H1 (cell line): ENCODE measurements at regions not wholly inside any gene's neighbourhood (a gene's known extent, or its start where the extent isn't known, plus 50 kb on each side); places are given as distances from the start of the nearest gene placed in this dataset.

Source experiments
- CTCF ChIA-PET: fragments of 300-600 bp; sonication (Branson Sonifier 250); formaldehyde crosslinking; loops from one replicate; lab custom pipeline; 2021; ENCODE audit not compliant: partially characterized antibody; lab: Charles Lee
- POLR2A ChIA-PET: fragments of 300-600 bp; sonication (Branson Sonifier 250); formaldehyde crosslinking; loops from one replicate; lab custom pipeline; 2021; ENCODE audit warnings: inconsistent platforms; ENCODE audit not compliant: partially characterized antibody; lab: Charles Lee
- DNase-seq, 2 experiments: peaks; one replicate each; pipeline versions ENCODE4 v3.0.0 to v3.0.0-alpha.2; 2010 to 2022; ENCODE audit warnings: low spot score in 2 of 2, low read depth in 1 of 2, mixed read lengths in 1 of 2
- FAIRE-seq: peaks from 2 replicates; lab custom pipeline; 2011; peaks lifted over from hg19 to GRCh38; lab: Jason Lieb, UNC
- H2AFZ ChIP-seq: 2 replicates; pipeline ENCODE4 v1.8.1; 2012; ENCODE audit warnings: low read length, inconsistent platforms
- H2AK5ac ChIP-seq: 2 replicates; pipeline ENCODE4 v1.6.1; 2013; ENCODE audit warnings: low read depth, low read length
- H2BK120ac ChIP-seq: replicated peaks from 2 replicates; pipeline ENCODE3; 2013; ENCODE audit warnings: low read depth, low read length, inconsistent platforms
- H2BK12ac ChIP-seq: 2 replicates; pipeline ENCODE4 v1.6.1; 2013; ENCODE audit warnings: low read depth, low read length
- H2BK15ac ChIP-seq: 2 replicates; pipeline ENCODE4 v1.6.1; 2013; ENCODE audit warnings: low read length
- H2BK20ac ChIP-seq: 2 replicates; pipeline ENCODE4 v1.6.1; 2013; ENCODE audit warnings: low read length
- H2BK5ac ChIP-seq: 2 replicates; pipeline ENCODE4 v1.6.1; 2013; ENCODE audit warnings: low read depth, low read length
- H3K14ac ChIP-seq: 2 replicates; pipeline ENCODE4 v1.6.1; 2013; ENCODE audit warnings: inconsistent platforms; ENCODE audit not compliant: insufficient read length
- H3K18ac ChIP-seq: 2 replicates; pipeline ENCODE4 v1.6.1; 2013; ENCODE audit warnings: low read length; ENCODE audit errors: extremely low read depth
- H3K23ac ChIP-seq: 2 replicates; pipeline ENCODE4 v1.6.1; 2013; ENCODE audit warnings: inconsistent platforms; ENCODE audit not compliant: insufficient read length
- H3K23me2 ChIP-seq: 2 replicates; pipeline ENCODE4 v1.6.1; 2013; ENCODE audit warnings: low read depth, low read length
- H3K27ac ChIP-seq: 2 replicates; pipeline ENCODE4 v1.6.1; 2011; ENCODE audit warnings: low read depth, low read length, inconsistent platforms
- H3K27me3 ChIP-seq, 4 experiments: replicated peaks in 1 of 4; 1 replicate in 1 of 4; 2 replicates in 3 of 4; pipeline versions ENCODE4 v1.6.1 to v1.8.1; 2011 to 2013; ENCODE audit warnings: low read length in 3 of 4, mild to moderate bottlenecking in 3 of 4, inconsistent platforms in 2 of 4, mixed read lengths in 2 of 4, moderate library complexity in 1 of 4; ENCODE audit not compliant: control insufficient read depth in 3 of 4, insufficient read depth in 3 of 4; ENCODE audit errors: extremely low read depth in 1 of 4
- H3K36me3 ChIP-seq, 4 experiments: 2 replicates each; pipeline versions ENCODE4 v1.6.1 to v1.8.1; 2011 to 2013; ENCODE audit warnings: mild to moderate bottlenecking in 4 of 4, low read length in 3 of 4, moderate library complexity in 2 of 4, control low read depth in 1 of 4, inconsistent platforms in 1 of 4; ENCODE audit not compliant: insufficient read depth in 4 of 4, control insufficient read depth in 2 of 4
- H3K4ac ChIP-seq: replicated peaks from 2 replicates; pipeline ENCODE3; 2013; ENCODE audit warnings: low read length, low read depth, mixed read lengths, inconsistent platforms; ENCODE audit not compliant: insufficient read length
- H3K4me1 ChIP-seq, 4 experiments: replicated peaks in 1 of 4; 1 replicate in 1 of 4; 2 replicates in 3 of 4; pipeline versions ENCODE4 v1.6.1 to v1.8.1; 2011 to 2013; ENCODE audit warnings: low read length in 3 of 4, inconsistent platforms in 2 of 4, mixed read lengths in 1 of 4; ENCODE audit not compliant: insufficient read depth in 4 of 4, control insufficient read depth in 3 of 4
- H3K4me2 ChIP-seq, 2 experiments: 2 replicates each; pipeline versions ENCODE4 v1.6.1 to v1.8.1; 2011 to 2013; ENCODE audit warnings: low read depth in 2 of 2, low read length in 2 of 2, control low read depth in 1 of 2, inconsistent platforms in 1 of 2, mild to moderate bottlenecking in 1 of 2; ENCODE audit not compliant: insufficient read depth in 1 of 2
- H3K4me3 ChIP-seq, 4 experiments: fragments of 200-600, 300-600 bp in 1 of 4; sonication (generic), shearing (Covaris generic), sonication (Bioruptor Twin) in 1 of 4; 2 replicates each; pipeline versions ENCODE4 v1.5.1 to v1.8.1; 2011 to 2016; ENCODE audit warnings: low read length in 4 of 4, low read depth in 3 of 4, control low read depth in 2 of 4, inconsistent platforms in 2 of 4, mild to moderate bottlenecking in 2 of 4, mixed read lengths in 1 of 4, moderate library complexity in 1 of 4; ENCODE audit not compliant: insufficient read depth in 2 of 4; ENCODE audit errors: extremely low read depth in 1 of 4
- H3K56ac ChIP-seq: replicated peaks from 2 replicates; pipeline ENCODE3; 2013; ENCODE audit warnings: low read depth, mild to moderate bottlenecking, mixed read lengths, low read length, inconsistent platforms; ENCODE audit not compliant: insufficient read length
- H3K79me1 ChIP-seq: 2 replicates; pipeline ENCODE4 v1.6.1; 2013; ENCODE audit warnings: low read depth, low read length, control low read depth
- H3K79me2 ChIP-seq, 2 experiments: 2 replicates each; pipeline versions ENCODE4 v1.6.1 to v1.8.1; 2012 to 2013; ENCODE audit warnings: low read length in 2 of 2, mild to moderate bottlenecking in 2 of 2, inconsistent platforms in 1 of 2; ENCODE audit not compliant: insufficient read depth in 2 of 2, control insufficient read depth in 1 of 2
- H3K9ac ChIP-seq, 4 experiments: replicated peaks in 1 of 4; 1 replicate in 1 of 4; 2 replicates in 3 of 4; pipeline versions ENCODE4 v1.6.1 to v1.8.1; 2011 to 2013; ENCODE audit warnings: low read depth in 3 of 4, low read length in 3 of 4, control low read depth in 2 of 4, mild to moderate bottlenecking in 2 of 4, moderate library complexity in 2 of 4, inconsistent platforms in 1 of 4; ENCODE audit errors: extremely low read depth in 1 of 4
- H3K9me3 ChIP-seq, 2 experiments: 2 replicates each; pipeline versions ENCODE4 v1.6.1 to v1.8.1; 2012 to 2013; ENCODE audit warnings: mild to moderate bottlenecking in 2 of 2, moderate library complexity in 2 of 2, control low read depth in 1 of 2, inconsistent platforms in 1 of 2, low read depth in 1 of 2, low read length in 1 of 2, mixed read lengths in 1 of 2; ENCODE audit not compliant: insufficient read depth in 2 of 2
- H4K20me1 ChIP-seq, 2 experiments: replicated peaks in 1 of 2; 2 replicates each; pipeline versions ENCODE3 to v1.8.1; 2011 to 2013; ENCODE audit warnings: inconsistent platforms in 2 of 2, low read length in 2 of 2, mild to moderate bottlenecking in 1 of 2; ENCODE audit not compliant: insufficient read depth in 2 of 2, control insufficient read depth in 1 of 2
- H4K5ac ChIP-seq: 2 replicates; pipeline ENCODE4 v1.6.1; 2013; ENCODE audit warnings: low read length, low read depth, mixed read lengths, inconsistent platforms; ENCODE audit not compliant: insufficient read length
- H4K8ac ChIP-seq: 2 replicates; pipeline ENCODE4 v1.8.0; 2013; ENCODE audit warnings: mild to moderate bottlenecking, moderate library complexity, low read length, inconsistent platforms; ENCODE audit not compliant: insufficient read depth; ENCODE audit errors: extremely low read depth
- H4K91ac ChIP-seq: replicated peaks from 2 replicates; pipeline ENCODE3; 2013; ENCODE audit warnings: low read length, mixed read lengths, inconsistent platforms; ENCODE audit not compliant: insufficient read length
- CHD1 ChIP-seq: IDR thresholded peaks from 2 replicates; pipeline ENCODE4 v1.6.1; 2012; ENCODE audit warnings: low read depth, low read length, improper control_type of control experiment
- EGR1 ChIP-seq: IDR thresholded peaks from 2 replicates; pipeline ENCODE4 v1.6.1; 2011; ENCODE audit warnings: low read depth, low read length, borderline replicate concordance
- EP300 ChIP-seq, 2 experiments: IDR thresholded peaks; 1 replicate in 1 of 2; 2 replicates in 1 of 2; pipeline ENCODE4 v1.6.1; 2011 to 2012; ENCODE audit warnings: low read depth in 2 of 2, low read length in 2 of 2, mild to moderate bottlenecking in 2 of 2, borderline replicate concordance in 1 of 2, inconsistent platforms in 1 of 2, moderate library complexity in 1 of 2
- JUN ChIP-seq: IDR thresholded peaks from 2 replicates; pipeline ENCODE4 v1.6.1; 2011; ENCODE audit warnings: low read depth, mild to moderate bottlenecking, improper control_type of control experiment, low read length
- KDM1A ChIP-seq: fragments of 200-600, 300-600 bp; sonication (generic); IDR thresholded peaks from 2 replicates; pipeline ENCODE4 v1.7.1; 2016; ENCODE audit warnings: mild to moderate bottlenecking, low read length, borderline replicate concordance
- RBBP5 ChIP-seq: IDR thresholded peaks from 2 replicates; pipeline ENCODE4 v1.7.1; 2012; ENCODE audit warnings: low read depth, mild to moderate bottlenecking, inconsistent platforms, low read length, moderate library complexity, borderline replicate concordance
- RXRA ChIP-seq: IDR thresholded peaks from 2 replicates; pipeline ENCODE4 v1.6.1; 2011; ENCODE audit warnings: low read depth, mild to moderate bottlenecking, low read length, moderate library complexity; ENCODE audit not compliant: insufficient read depth
- SAP30 ChIP-seq: fragments of 300-600 bp; sonication (generic); IDR thresholded peaks from 2 replicates; pipeline ENCODE4 v1.7.1; 2012; ENCODE audit warnings: low read length, moderate library complexity, mild to moderate bottlenecking, inconsistent platforms; ENCODE audit not compliant: insufficient read depth, insufficient replicate concordance
- SIRT6 ChIP-seq: IDR thresholded peaks from one replicate; pipeline ENCODE4 v1.7.1; 2012; ENCODE audit warnings: low read length, inconsistent platforms
- TBP ChIP-seq: IDR thresholded peaks from 2 replicates; pipeline ENCODE4 v1.6.1; 2011; ENCODE audit warnings: low read depth, low read length, improper control_type of control experiment
- WGBS, 2 experiments: shearing (Covaris generic) in 1 of 2; methylation state at CpG; one replicate each; pipeline versions ENCODE4 v1.1.6 to v1.1.7; 2013 to 2015; ENCODE audit warnings: low lambda C conversion rate in 2 of 2, mixed read lengths in 2 of 2, inconsistent platforms in 1 of 2, low coverage in 1 of 2, missing lambda C conversion rate in 1 of 2; ENCODE audit not compliant: insufficient replicate concordance in 2 of 2, insufficient coverage in 1 of 2, insufficient read length in 1 of 2; ENCODE audit errors: extremely low coverage in 1 of 2, missing lambda C conversion rate in 1 of 2; 5-methylcytosine and 5-hydroxymethylcytosine counted together
- TF ChIP-seq, protein P1 (sequence below): IDR thresholded peaks from 2 replicates; pipeline ENCODE4 v1.6.1; 2011; ENCODE audit warnings: low read length, improper control_type of control experiment

DNA sequence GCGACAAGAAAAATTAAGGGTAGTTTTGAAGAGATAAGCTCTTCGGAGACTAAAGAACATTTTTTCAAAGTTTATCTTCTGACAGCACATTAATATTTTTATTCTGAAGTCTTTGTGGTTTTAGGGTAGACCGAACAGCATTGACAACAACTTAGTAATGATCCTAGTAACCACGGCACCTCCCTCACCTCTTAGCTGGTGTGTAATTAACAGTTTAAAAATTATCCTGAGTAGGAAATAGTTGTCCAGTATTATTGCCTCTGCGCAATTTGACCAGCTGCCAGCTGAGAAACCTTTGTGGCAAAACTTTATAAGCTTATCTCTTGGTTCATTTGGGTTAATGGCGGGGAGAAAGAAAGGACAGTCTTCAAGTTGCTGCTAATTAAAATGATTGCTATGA, 213.6 kb downstream of the CBLL2 start:
- no peak for FAIRE-seq
- no peak overlapping the region for H4K91ac ChIP-seq
- H3K27ac ChIP-seq, result no peak overlapping the region
- no peak overlapping the region for H4K8ac ChIP-seq
- no peak overlapping the region for H3K4me3 ChIP-seq
- H2AK5ac ChIP-seq, result no peak overlapping the region
- H3K18ac ChIP-seq, result no peak overlapping the region
- H3K23ac ChIP-seq, result no peak overlapping the region
- ChIA-PET CTCF (no interaction called here), POLR2A (interaction anchor here (0.6 kb wide), 1 partner anchor 11 kb away, joined by 3 read pairs; no protein-coding TSS in a partner anchor)
- H3K27me3 ChIP-seq, result no peaks in the 10 kb centered on the region
- H3K4me1 ChIP-seq, result no peaks in the 10 kb centered on the region
- no peak overlapping the region for H2BK120ac ChIP-seq
- no peak overlapping the region for H3K4ac ChIP-seq
- no peak overlapping the region for H2BK5ac ChIP-seq
- H3K79me1 ChIP-seq, result no peaks in the 10 kb centered on the region
- WGBS, 2 experiments, result 94% methylated on average over 5 of the region's 6 CpGs; no CpG with 5 or more reads in 1 of the 2 experiments
- no peaks in the 10 kb centered on the region for H3K36me3 ChIP-seq
- no peaks in the 10 kb centered on the region for H3K79me2 ChIP-seq
- H3K4me2 ChIP-seq, result no peak overlapping the region
- no peaks in the 10 kb centered on the region for H3K9me3 ChIP-seq
- H2AFZ ChIP-seq, result no peak overlapping the region
- no peaks in the 10 kb centered on the region for H3K23me2 ChIP-seq
- H4K20me1 ChIP-seq, result no peaks in the 10 kb centered on the region
- no peak for TF ChIP-seq TBP
- no peak for TF ChIP-seq EP300 (IDR thresholded peaks at IDR 0.05; ENCODE audit: borderline replicate concordance in 1 of 2, low read depth in 2 of 2, low read length in 2 of 2)
- no peak for TF ChIP-seq SIRT6
- TF ChIP-seq RXRA, result no peak
- no peak for TF ChIP-seq EGR1
- no peak for TF ChIP-seq CHD1
- TF ChIP-seq SAP30, result no peak
- TF ChIP-seq, protein P1, sequence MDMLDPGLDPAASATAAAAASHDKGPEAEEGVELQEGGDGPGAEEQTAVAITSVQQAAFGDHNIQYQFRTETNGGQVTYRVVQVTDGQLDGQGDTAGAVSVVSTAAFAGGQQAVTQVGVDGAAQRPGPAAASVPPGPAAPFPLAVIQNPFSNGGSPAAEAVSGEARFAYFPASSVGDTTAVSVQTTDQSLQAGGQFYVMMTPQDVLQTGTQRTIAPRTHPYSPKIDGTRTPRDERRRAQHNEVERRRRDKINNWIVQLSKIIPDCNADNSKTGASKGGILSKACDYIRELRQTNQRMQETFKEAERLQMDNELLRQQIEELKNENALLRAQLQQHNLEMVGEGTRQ, result no peak
- no peak for TF ChIP-seq RBBP5
- no peak for TF ChIP-seq KDM1A
- no peak for TF ChIP-seq JUN
- TF ChIP-seq, all 59 proteins: peak for 0
- Histone ChIP-seq H4K5ac (no peak overlapping the region), H2BK20ac (no peak overlapping the region), H2BK15ac (no peak overlapping the region), H2BK12ac (no peak overlapping the region), H3K14ac (no peak overlapping the region), H3K9ac (no peak overlapping the region), H3K56ac (no peak overlapping the region)
- DNase-seq, result no peak
